ENCODE measurements at regions not wholly inside any gene's neighbourhood (a gene's known extent, or its start where the extent isn't known, plus 50 kb on each side); places are given as distances from the start of the nearest gene placed in this dataset.

DNA sequence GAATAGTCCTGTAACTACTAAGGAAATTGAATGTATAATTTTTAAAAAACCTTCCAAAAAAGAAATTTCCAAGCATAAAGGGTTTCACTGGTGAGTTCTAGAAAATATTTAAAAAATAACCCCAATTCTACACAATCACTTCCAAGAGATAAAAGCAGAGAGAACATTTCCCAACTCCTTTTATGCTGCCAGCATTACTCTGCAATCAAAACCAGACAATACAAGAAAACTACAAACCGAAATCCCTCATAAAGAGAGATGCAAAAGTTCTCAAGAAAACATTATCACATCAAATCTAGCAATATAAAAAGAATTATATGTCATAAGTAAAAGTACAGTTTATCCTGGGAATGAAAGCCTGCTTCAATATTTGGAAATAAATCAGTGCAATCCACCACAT, 84.8 kb downstream of the OAT start:
- TF ChIP-seq, protein P1, sequence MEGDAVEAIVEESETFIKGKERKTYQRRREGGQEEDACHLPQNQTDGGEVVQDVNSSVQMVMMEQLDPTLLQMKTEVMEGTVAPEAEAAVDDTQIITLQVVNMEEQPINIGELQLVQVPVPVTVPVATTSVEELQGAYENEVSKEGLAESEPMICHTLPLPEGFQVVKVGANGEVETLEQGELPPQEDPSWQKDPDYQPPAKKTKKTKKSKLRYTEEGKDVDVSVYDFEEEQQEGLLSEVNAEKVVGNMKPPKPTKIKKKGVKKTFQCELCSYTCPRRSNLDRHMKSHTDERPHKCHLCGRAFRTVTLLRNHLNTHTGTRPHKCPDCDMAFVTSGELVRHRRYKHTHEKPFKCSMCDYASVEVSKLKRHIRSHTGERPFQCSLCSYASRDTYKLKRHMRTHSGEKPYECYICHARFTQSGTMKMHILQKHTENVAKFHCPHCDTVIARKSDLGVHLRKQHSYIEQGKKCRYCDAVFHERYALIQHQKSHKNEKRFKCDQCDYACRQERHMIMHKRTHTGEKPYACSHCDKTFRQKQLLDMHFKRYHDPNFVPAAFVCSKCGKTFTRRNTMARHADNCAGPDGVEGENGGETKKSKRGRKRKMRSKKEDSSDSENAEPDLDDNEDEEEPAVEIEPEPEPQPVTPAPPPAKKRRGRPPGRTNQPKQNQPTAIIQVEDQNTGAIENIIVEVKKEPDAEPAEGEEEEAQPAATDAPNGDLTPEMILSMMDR (IDR thresholded peaks at IDR 0.05): no peak
- no peak for TF ChIP-seq EP300 (IDR thresholded peaks at IDR 0.05)
- TF ChIP-seq POLR2A (IDR thresholded peaks at IDR 0.05): no peak
- no peak for TF ChIP-seq POLR2AphosphoS5 (IDR thresholded peaks at IDR 0.05)

All from gastroesophageal sphincter (tissue), 3 donors.